RPMI8226 (cell line): ENCODE measurements at regions not wholly inside any gene's neighbourhood (a gene's known extent, or its start where the extent isn't known, plus 50 kb on each side); places are given as distances from the start of the nearest gene placed in this dataset.
"Not testable (repeated sequence)": the region's sequence is repeated elsewhere in the genome, so short reads cannot be mapped to it uniquely, and the experiment has no call there.

Source experiments
- DNase-seq: peaks from one replicate; pipeline ENCODE4 v3.0.0-alpha.2; 2015

DNA sequence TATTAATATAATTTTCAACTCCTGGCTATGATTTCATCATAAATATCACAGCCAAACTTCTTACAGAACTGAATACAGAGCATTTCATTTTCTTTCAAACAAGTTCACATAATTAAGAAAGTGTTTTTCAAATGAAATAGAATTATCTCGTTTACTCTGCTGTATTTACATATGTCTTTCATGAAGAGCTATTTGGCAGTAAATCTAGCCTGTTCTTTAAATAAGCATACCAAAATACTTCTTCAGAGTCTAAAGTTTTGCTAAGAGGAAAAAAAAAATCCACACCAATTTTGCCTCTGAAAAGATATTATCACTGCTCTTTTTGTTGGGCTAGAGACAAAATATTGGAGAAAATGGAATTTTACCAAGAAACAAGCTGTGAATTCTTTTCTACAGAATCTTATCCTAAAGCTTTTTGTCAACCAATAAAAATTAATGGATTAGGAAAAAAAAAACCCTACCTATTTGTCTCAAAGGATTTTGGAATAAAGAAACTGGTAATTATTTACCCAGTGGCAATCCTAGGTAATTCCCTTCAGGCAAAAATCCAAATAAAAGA is 287.9 kb upstream of the NR3C2 start:
- DNase-seq, result no peak

DNA sequence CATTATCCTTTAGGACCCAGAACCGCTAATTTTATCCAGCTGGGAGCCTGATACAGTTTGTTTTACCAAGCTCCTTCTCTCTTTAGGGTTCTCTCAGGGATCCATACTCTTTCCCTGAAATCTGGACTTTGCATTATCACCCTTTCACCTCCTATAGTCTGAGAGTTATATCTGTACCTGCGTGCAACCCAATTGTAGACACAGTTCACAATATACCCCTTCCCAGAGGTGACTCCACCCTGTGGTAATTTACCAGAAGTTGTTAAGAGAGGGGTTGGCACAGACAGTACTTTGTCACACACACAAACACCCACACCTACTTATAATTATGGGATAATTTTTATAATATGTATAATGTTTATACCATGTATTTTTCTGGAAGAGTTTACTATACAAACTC is 275.8 kb upstream of the NR3C2 start:
- DNase-seq, result no peak

DNA sequence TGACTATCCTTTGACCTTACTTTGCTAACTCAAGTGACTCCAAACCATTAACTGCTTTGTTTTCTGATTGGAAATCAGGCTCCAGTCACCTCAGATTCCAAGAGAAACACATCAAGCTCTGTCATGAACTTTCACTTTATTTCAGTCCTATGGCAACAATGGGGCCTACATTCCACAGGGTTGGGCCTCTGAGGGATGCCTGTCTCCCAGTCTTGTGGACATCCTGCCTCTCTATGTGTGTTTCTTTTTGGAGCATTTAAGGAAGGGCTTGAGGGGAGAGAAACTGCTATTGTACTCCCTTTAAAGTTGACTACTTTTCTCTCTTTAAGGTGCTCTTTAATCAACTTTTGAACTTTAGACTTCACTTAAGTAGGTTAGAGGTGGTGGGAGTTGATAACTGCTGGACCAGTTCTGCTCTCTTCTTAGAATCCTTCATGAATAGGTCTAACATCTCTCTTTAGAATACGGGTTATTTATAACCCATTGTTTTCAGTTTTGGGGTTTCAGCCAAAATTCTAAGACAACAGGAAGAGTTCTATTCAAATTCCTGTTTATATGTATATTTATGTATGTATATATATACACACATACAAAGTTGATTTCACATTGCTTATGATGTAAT is 274.3 kb upstream of the NR3C2 start:
- DNase-seq, result no peak

DNA sequence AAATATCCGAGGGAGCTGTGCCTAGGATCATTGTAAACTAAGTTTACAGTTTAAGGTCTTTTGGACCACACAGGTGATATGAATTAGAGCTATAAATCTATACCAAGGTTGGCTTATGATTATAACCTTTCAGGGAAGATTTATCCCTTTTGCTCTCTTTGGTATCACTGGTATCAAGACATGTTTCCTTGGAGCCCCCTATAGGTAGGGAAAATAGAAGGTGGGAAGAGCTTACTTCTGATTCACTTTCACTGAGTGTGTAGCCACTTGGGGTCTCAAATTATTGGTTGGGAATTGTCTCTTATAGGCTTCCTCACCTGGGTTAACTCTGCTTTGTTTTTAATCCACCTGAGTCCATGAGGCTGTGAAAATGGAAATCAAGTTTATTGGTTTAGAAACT is 262.1 kb upstream of the NR3C2 start:
- DNase-seq, result no peak

GRCh38 chr4:148694702-148695101 is 252.5 kb upstream of the NR3C2 start:
- no peak for DNase-seq

GRCh38 chr4:148693913-148694649 is 251.9 kb upstream of the NR3C2 start:
- DNase-seq, result no peak

DNA sequence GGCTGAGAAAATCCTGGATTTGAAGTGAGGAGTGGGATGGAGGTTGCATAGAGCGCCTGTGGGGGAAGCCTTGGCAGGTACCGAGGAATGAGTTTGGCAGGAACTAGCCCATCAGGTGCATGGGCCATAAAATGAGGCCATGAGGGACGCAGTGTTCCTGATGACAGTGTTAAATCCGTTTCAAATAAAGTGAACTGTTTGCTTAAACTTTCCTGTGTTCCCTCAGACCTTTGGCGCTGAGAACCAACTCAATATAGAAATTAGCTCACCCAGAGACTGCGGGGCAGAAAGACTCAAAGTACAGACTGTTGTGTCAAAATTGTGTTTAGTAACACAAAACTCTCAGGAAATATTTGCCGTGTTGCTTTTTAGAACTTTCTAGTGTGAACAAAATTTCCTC is 250.0 kb upstream of the NR3C2 start:
- DNase-seq, result no peak

DNA sequence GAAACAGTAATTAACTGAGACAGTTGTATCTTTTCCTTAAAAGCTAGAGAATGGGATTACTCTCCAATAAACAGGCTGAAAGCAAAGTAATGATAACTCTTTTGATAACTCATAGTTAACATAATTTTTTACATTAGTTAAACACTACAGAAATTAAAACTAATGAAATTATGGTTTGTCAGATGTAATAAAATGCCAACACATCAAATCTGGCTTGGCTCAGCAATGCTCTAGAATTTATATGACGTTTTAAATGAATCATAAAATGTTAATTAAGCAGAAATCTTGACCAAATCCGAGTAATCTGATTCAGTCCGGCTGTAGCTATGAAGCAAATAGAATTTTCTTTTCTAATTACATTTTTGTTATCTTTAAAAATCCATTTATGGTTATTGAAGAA is 244.2 kb upstream of the NR3C2 start:
- DNase-seq, result no peak

GRCh38 chr4:148684638-148685037 is 242.4 kb upstream of the NR3C2 start:
- no peak for DNase-seq

DNA sequence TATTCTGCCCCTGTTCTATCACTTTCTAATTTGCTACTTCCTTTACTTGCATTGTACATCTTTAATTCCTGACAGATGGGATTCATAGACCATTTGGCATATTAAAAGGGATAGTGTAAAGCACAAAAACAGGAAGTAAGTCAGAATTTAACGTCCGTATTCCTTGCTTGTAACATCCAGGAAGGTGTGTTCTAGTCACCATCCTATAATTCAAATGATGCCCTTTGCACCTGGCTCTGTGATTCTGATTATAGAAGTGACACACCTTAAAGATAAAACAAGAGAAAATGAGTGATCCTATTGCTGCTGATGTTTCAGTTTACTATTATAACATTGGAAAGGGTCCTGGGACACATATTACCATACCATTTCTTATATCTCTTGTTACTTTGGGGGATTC is 238.7 kb upstream of the NR3C2 start:
- no peak for DNase-seq

- DNase-seq, result no peak
Measured at GRCh38 chr4:148676344-148676743, 234.1 kb upstream of the NR3C2 start.

DNA sequence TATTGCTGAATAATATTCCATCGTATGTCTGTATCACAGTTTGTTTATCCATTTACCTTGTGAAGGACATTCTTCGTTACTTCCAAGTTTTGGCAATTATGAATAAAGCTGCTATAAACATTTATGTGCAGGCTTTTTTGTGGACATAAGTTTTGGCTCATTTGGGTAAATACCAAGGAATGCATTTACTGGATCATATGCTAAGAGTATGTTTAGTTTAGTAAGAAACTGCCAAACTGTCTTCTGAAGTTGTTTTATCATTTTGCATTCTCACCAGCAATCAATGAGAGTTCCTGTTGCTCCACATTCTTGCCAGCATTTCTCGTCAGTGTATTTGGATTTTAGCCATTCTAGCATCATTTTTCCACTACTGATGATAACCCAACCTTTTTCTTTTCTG is 232.7 kb upstream of the NR3C2 start:
- DNase-seq, result no peak

GRCh38 chr4:148664636-148665035 is 222.4 kb upstream of the NR3C2 start:
- no peak for DNase-seq

GRCh38 chr4:148654131-148654530 is 211.9 kb upstream of the NR3C2 start:
- DNase-seq, result no peak

GRCh38 chr4:148653681-148654080 is 211.5 kb upstream of the NR3C2 start:
- no peak for DNase-seq

GRCh38 chr4:148651991-148652390 is 209.8 kb upstream of the NR3C2 start:
- no peak for DNase-seq

- DNase-seq, result no peak
Measured at GRCh38 chr4:148649652-148650331, 207.6 kb upstream of the NR3C2 start.

- DNase-seq, result no peak
Measured at GRCh38 chr4:148643851-148644250, 201.6 kb upstream of the NR3C2 start.

DNA sequence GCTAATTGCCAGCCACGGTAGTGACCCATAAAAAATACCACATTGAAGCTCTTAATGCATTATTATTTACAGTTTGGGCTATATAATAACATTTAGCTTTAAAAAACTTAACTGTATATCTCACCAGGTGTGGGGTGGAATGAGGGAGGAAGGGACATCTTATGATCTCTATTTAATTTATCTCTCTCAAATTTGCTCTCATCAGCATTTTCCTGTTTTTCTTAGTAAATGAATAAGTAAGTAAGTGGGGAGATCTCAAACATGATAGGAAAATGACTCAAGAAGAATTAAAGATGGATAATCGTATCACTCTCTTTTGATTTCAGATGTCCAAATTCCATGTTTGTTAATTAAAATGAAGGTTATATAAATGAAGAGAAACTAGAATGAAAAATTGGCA is 200.7 kb upstream of the NR3C2 start:
- DNase-seq, result no peak

GRCh38 chr4:148638079-148638478 is 195.9 kb upstream of the NR3C2 start:
- not testable (repeated sequence) for DNase-seq

- not testable (repeated sequence) for DNase-seq
Measured at GRCh38 chr4:148637453-148637852, 195.2 kb upstream of the NR3C2 start.

GRCh38 chr4:148634476-148634875 is 192.3 kb upstream of the NR3C2 start:
- no peak for DNase-seq

DNA sequence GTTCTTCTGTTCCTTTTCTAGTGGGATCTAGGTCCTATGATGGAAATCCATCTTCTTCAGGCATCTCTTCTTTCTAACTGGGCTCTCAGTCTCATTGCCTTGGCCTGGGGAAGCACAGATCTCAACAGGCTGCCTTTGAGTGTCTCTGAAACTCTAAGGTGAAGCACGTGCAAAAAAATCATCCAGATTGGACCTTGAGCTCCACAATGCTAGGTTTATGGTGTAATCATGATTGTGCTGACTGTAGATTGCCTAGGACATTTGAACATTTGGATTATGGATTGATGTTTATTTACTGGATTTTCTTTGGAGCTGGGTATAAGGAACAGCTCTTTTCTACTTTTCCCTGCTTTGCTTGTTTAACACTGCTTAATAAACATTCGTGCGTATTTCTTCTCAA is 191.5 kb upstream of the NR3C2 start:
- no peak for DNase-seq

- DNase-seq, result no peak
Measured at GRCh38 chr4:148632476-148632875, 190.3 kb upstream of the NR3C2 start.
